Renal cortex interstitium (tissue), 11 donors: ENCODE measurements at regions not wholly inside any gene's neighbourhood (a gene's known extent, or its start where the extent isn't known, plus 50 kb on each side); places are given as distances from the start of the nearest gene placed in this dataset.
A peak's percentile ranks its signal among the peaks of the same experiment; 100 is the strongest.

ENCODE experiments used
- DNase-seq, 11 donors: peaks; one replicate each; pipeline ENCODE4 v3.0.0-alpha.2; 2013; ENCODE audit warnings: low read depth in 9 of 11, low spot score in 4 of 11; ENCODE audit errors: extremely low read depth in 1 of 11

DNA sequence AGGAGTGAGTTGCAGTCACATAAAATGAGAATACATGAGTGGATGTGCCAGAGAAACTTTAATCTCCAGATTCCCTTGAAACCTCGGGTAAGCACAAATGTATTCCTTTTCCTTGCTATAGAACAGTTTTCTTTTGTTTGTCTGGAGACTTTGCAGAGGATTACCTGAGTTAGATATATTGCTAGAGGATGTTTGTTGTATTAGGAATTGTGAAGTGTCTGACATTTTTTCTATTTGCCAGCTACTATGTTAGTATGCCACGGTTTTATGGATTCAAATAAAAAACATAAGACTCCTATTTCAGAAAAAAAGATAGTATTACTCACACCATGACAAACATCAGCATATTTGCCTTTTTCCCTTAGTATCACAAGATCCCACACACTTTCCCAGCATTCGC is 844.9 kb upstream of the SLITRK5 start:
- no peak for DNase-seq

DNA sequence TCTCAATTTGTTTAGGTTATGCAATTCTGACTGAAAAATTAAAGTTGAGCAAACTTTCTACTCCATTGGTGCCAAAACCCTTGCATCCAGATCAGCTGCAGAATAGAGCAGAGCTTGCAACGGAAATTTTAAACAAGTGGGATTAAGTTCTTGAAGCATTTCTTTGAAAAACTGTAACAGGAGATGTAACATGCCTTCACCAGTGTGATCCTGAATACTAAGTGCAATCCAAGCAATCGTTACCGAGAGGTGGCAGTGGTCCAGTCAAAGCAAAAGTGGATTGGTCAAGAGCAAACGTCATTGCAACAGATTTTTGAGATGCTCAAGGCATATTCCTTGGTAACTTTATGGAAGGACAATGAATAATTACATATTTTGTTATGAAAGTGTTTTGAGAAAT is 841.1 kb upstream of the SLITRK5 start:
- no peak for DNase-seq

DNA sequence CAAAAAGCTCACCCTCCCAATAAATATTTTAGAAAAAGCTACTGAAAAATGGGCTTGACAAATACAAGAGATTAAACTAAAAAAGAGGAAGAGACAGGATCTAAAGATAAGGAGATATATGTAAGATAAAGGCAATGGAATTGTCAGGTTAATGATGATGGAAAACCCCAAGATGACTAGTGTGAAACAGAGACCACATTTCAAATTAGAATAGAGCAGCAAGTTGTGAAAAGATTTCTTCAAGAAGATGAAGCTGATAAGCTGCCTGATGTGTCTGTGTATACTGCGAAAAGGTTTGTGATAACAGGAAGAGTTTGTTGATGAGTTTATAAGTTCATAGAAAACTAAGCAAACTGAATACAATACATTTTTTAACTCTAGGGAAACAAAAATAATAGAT is 840.1 kb upstream of the SLITRK5 start:
- no peak for DNase-seq

DNA sequence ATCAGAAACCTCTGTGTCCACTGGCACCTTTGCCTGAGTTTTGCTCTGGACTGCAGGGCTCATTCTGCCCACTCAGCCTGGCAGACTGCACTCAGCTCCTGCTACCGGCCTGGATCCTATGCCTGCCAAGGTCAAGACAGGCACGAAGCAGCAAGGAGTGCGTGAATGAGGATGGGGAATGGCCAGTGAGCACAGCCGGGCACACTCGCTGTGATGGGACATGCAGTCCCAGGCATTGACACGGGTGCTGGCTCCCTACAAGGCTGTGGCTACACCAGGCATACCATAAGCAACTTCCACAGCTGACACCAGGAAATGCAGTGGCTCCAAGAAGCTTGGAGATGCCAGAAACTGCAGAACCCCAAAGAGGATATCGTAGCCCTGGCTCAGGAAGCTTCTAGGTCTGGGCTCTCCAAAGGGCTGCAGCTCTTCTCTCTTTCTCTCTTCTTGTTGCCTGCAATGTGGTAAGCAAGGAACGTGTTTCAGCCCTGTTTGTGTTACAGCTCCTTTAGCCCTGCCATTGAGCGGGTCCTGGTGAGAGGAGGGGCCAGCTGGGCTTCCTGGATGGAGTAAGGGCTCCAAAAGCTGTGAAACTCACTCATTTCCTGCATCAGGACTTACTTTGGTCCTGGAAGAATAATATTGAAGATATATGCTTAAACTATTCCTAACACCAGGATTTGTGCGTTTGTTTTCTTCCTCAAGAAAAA is 832.6 kb upstream of the SLITRK5 start:
- DNase-seq = no peak

DNA sequence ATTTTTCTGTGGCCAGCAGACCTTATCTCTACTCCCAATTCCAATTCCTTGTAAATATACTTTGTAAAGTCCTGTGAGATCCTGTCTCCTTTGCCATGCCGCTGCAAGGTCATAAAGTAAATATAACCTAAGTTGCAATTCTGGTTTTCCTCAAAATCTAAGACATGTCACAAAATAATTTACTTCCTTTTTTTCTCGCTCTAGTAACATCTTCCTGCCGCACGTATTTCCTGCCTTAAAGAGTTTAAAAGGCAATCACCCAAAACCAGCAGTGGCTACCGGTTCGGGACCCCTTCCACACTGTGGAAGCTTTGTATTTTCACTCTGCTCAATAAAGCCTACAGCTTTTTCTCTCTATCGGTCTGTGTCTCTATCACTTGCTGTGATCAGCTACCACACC is 832.0 kb upstream of the SLITRK5 start:
- DNase-seq = no peak

DNA sequence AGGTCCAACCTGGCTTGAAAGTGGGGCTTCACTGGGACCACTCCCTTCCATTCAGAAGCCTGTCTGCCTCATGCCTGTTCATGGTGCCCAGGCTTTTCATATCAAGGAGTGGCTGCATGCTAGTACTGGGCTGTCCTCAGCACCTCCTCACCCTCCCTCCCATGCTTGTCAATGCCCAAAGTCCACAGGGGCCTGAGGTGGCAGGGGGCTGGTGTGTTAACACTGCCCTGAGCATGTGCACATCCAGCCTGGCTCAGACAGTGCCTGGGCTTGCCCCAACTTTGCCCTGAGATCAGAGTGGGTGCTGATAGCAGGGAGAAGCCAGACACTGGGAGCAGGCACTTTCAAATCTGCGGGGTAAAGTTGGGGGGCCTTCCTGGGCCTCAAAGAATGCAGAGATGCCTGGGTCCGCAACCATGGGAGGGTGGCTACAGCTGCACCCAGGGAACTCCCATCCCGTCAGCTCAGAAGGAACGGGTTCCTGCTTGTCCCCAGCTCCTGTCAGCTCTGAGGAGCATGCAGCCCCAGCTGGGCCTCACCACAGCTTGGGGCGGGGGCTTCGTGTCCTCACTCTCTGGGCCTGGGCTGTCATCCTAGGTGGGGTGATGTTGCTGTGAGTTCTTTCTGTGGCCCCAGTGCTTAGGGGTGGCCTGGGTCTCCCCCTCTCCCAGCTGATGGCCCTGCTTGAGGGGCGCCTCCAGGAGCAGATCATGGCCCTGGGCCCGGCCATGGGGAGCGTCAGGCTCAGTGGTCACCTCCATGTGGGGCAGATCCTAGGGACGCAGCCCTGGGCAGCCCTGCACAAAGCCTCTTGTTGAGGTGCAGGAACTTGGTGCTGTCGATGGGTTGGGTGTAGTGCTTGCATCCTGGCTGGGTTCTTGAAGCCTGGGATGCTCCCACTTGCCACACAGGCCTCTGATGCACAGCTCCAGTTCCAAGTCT is 830.6 kb upstream of the SLITRK5 start:
- DNase-seq = no peak

DNA sequence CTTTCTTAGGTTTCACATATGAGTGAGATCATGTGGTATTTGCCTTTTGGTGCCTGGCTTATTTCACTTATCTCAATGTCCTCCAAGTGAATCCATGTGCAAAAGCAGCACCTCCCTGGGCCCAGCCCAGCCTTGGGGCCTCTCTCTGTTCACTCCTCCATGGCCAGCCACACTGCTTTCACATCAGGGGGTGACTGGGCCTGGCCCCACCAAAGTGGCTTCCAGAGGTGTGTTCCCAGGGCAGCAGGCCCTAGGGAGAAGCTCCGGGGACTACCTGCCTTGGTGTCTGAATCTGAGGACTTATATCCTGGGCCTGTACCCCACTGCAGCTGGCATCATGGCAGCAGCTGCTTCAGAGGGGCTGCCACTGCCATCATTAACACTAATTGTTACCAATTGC is 829.9 kb upstream of the SLITRK5 start:
- DNase-seq = no peak

DNA sequence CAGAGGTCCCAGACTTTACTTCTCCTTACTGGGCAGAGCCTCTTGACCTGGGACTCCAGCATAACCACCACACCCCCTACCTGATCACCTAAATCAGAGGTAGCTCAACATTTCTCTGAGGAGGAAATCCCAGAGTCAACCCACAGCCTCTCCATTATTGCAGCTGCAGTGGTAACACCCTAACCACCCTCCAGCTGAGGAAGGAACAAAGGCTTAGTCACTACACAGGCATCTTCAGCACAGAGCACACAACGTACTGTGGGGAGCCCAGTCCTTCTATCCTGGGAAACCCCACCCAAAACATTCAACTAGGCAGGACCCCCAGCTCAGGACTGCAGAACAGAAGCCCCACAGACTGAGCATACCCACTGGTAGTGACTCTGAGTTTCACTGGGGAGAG is 824.7 kb upstream of the SLITRK5 start:
- DNase-seq = no peak

DNA sequence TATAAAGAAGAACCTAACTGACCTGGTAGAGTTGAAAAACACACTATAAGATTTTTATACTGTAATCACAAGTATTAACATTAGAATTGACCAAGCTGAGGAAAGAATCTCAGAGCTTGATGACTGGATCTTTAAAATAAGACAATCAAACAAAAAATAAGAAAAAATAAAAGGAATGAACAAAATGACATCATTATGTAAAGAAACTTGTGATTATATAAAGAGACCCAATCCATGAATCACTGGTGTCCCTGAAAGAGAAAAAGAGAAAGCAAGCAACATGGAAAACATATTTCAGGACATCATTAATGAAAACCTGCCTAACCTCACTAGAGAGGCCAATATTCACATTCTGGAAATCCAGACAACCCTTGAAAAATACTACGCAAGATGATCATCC is 822.5 kb upstream of the SLITRK5 start:
- no peak for DNase-seq

DNA sequence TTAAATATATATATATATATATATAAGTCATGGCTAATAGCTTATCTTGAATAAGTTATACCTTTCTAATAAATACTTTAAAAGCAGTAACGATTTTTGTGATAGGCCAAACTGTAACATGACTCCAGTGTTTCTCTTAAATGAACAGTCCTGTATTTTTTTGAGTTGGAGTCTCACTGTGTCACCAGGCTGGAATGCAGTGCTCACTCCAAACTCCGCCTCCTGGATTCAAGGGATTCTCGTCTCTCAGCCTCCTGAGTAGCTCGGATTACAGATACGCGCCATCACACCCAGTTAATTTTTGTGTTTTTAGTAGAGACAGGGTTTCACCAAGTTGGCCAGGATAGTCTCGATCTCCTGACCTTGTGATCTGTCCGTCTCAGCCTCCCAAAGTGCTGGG is 814.2 kb upstream of the SLITRK5 start:
- DNase-seq = no peak

DNA sequence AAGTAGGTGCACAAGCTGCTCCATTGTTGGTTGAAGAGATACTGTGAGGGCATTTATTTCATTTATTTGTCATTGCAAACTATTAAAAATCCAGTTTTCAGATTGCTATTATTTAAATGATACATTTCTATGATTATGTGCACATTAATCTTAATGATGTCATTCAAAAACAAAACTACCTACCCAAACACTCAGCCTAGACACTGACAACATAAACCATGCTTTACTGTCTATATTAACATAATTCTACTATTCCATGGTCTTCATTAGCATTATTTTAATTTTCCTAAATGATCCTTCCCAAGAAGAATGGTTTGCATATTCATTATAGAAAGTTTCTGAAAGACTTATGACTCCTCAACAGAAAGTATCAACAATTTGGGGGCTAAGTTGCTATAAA is 813.0 kb upstream of the SLITRK5 start:
- DNase-seq = no peak

DNA sequence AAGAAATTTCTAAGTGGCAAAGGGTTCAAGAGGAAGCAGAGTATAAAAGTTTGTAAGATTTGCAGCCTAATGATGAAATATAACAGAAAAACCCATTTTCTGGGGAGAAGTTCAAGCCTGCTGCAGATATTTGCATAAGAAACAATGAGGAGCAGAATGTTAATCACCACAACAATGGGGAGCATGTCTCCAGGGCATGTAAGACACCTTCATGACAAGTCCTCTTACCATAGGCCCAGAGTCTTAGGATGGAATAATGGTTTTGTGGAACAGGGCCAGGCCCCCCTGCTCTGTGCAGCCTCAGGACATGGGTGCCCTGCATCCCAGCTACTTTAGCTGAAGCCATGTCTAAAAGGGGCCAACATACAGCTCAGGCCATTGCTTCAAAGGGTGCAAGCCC is 809.0 kb upstream of the SLITRK5 start:
- no peak for DNase-seq

DNA sequence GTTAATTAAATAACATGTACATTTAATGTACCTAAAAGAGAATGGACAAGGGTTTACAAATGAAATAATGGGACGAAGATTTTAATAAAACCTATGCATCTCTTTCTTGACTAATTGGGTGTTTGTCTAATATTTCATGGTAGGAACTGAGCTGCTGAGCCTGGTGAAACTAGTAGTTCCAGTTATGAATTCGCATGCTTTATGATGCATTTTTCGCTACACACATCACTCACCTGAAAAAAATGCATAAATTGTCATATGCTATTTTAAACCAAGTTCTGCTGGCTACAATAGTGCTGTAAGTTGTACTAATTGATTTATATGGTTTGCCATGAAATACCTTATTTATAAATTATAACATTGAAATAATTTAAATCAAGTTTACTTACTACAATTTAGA is 806.8 kb upstream of the SLITRK5 start:
- DNase-seq = no peak

DNA sequence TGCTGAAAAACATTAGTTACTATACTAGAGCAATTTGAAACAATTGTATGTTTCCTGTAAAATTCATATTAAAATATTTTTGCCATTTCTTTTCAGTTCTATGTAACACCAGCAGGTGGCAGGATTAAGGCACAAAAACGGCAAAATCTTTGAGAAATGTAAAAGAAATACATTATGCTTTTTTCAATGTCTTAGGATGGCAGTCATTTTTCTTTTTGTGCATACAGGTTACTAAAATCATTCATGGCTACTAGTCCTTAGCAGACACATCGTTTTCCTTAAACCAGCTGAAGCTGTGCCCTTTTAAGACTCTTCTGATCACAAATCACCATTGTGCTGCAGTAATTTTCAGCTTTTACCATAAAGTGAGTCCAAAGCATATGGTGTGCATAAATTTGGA is 800.7 kb upstream of the SLITRK5 start:
- peak in 2 of 11 donors; percentile 15 to 25 for DNase-seq

DNA sequence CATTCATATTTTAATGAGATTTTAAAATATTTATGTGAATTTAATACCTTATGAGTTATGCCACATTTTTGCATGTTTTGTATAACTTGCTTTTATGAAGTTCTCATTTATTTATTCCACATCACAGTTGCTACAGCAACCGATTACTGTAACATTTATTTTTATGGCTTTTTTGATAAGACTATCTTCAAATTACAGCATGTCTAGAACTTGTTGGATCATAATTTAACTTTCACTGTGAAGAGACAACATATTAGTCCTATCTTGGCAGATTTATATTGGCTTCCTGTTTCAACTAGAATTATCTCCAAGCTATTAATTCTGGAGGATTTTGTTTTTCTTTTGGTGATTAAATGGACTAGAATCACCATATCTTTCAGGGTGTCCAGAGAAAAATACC is 793.7 kb upstream of the SLITRK5 start:
- no peak for DNase-seq

DNA sequence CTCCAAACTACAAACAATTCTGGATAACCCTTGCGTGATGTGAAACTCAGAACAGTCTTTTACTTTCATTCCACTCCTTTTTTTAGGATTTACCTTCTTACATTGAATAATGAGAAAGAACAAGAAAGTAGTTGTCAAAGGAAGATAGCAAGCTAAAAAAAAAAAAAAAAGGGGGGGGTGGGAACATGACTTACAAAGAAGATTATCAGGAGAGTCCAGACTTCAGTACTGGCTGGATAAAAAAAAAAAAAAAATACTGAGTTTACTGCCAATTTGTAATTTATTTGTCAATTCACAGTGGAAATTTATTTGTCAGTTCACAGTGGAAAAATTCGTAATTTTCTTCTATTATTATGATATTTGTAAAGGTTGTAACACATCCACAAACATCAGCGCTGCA is 792.4 kb upstream of the SLITRK5 start:
- DNase-seq = no peak

DNA sequence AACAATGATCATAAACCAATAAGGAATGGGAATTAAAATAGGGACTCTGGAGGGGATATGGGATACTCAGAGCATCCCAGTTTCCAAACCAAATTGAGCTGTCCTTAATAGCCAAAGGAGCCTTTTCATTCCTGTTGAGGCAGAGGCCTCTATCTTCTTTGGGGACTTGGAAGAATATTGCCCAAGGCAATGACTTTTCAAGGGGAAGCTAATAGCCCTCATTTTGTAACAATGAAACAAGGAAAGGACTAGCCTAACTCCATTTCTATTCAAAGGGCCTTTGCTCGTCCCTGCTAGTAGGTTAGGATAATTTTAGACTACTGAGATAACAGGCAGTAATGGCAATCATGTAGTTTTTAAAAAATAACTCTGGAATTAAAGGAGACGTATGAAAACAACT is 789.8 kb upstream of the SLITRK5 start:
- no peak for DNase-seq

DNA sequence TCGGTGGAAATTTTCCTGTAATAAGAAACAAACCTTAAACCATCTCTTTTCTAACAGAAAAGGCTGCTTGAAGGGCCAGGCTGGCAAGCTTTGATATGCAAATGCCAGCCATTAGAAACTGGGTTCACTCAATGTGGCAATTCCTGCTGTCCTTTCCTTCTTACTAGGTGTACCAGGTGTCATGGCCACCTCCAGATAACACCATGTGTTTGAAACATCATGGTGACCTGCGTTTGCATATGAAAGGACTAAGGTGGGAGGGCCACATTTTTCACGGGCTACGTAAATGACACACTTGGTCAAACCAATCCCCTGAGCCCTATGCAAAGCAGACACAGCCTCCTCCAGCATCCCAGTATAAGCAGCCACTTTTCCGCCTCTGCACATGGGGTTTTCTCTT is 789.1 kb upstream of the SLITRK5 start:
- no peak for DNase-seq

DNA sequence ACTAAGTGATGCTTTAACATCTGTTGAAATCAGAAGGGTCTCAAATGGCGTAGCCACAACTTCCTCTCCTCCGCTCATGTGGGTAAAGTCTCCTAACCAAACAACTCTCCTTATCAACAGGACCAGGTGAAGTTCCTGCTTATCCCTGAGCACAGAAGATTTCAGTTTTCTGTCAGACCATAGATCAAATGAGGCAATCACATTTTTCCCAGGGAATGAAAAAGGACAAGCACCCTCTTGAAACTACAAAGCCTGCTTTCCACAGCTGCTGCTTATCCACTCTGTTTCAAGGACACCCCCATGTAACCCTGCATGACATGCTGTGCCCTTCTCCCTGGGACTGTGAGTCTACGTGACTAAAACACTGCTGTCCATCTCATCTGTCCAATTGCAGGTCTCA is 788.3 kb upstream of the SLITRK5 start:
- DNase-seq = no peak

DNA sequence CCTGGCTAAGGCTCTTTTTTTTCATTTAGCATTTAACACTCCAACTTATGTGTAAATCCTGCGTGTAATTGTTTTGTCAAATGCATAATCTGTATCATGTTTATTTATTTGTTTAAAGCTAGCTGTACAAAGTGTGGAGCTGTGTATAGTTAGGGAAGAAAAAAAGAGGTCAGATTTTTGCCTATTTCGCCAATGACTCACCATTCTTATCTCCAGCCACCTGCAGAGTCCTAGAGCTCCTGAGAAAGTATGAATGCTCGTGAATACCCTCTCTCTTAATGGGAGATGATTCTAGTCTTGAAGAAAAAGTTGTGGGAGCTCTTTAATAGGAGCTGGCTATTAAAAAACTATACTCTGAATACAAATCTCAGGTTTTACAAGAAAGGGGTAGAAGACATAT is 778.8 kb upstream of the SLITRK5 start:
- DNase-seq = no peak

DNA sequence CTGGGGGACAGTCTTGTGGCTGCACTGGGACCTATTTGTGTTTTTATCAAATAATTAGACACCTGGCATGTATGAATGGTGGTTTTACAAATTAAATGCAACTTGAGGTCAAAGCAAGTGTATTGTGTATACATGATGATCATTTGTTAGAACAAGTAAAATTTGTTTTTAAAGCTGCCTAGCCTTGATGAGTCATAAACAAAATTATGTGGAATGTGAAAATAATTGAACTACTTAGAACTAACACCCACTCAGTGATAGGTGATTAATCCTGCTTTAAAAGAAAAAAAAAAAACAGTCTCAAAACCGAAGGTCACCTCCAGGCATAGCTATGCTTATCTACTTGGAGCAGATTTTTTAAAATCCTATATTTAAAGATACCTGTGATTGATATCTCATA is 770.3 kb upstream of the SLITRK5 start:
- no peak for DNase-seq
